GM23338 (cell line): ENCODE measurements at regions not wholly inside any gene's neighbourhood (a gene's known extent, or its start where the extent isn't known, plus 50 kb on each side); places are given as distances from the start of the nearest gene placed in this dataset.

Source experiments
- ATAC-seq: fragments of 200-7000 bp; cut with Tn5 transposase; 3 replicates; pipeline ENCODE4 v1.9.1; 2020
- DNase-seq: peaks from one replicate; pipeline ENCODE4 v3.0.0-alpha.2; 2015; ENCODE audit warnings: low spot score
- H2AFZ ChIP-seq: fragments of 200-600 bp; sonication (generic); 2 replicates; pipeline ENCODE4 v1.8.0; 2016; ENCODE audit warnings: antibody characterized with exemption, mild to moderate bottlenecking, moderate library complexity
- H3F3A ChIP-seq: fragments of 200-600 bp; sonication (generic); replicated peaks from 2 replicates; pipeline ENCODE4 v1.8.0; 2017; ENCODE audit warnings: antibody characterized with exemption, mixed run types, low read depth
- H3K27ac ChIP-seq: fragments of 200-600 bp; sonication (generic); 2 replicates; pipeline ENCODE4 v1.6.1; 2016; ENCODE audit warnings: low read depth
- H3K27me3 ChIP-seq: fragments of 200-600 bp; sonication (generic); 2 replicates; pipeline ENCODE4 v1.8.0; 2016; ENCODE audit warnings: mild to moderate bottlenecking, mixed run types, moderate library complexity; ENCODE audit not compliant: insufficient read depth
- H3K36me3 ChIP-seq: fragments of 200-600 bp; sonication (generic); 2 replicates; pipeline ENCODE4 v1.8.0; 2016; ENCODE audit warnings: mild to moderate bottlenecking; ENCODE audit not compliant: insufficient read depth
- H3K4me1 ChIP-seq: fragments of 200-600 bp; sonication (generic); 2 replicates; pipeline ENCODE4 v1.8.0; 2016; ENCODE audit warnings: mild to moderate bottlenecking, moderate library complexity; ENCODE audit not compliant: insufficient read depth
- H3K4me2 ChIP-seq: fragments of 200-600 bp; sonication (generic); 2 replicates; pipeline ENCODE4 v1.7.1; 2017; ENCODE audit warnings: mixed run types
- H3K4me3 ChIP-seq: fragments of 200-600 bp; sonication (generic); 2 replicates; pipeline ENCODE4 v1.6.1; 2016; ENCODE audit warnings: mixed run types
- H3K79me2 ChIP-seq: fragments of 200-600 bp; sonication (generic); replicated peaks from 2 replicates; pipeline ENCODE4 v1.8.0; 2017; ENCODE audit warnings: mild to moderate bottlenecking; ENCODE audit not compliant: insufficient read depth
- H3K9me2 ChIP-seq: fragments of 200-600 bp; sonication (generic); 2 replicates; pipeline ENCODE4 v1.8.0; 2017; ENCODE audit not compliant: insufficient read depth
- H4K20me1 ChIP-seq: fragments of 200-600 bp; sonication (generic); replicated peaks from 2 replicates; pipeline ENCODE4 v1.8.0; 2017; ENCODE audit warnings: mild to moderate bottlenecking; ENCODE audit not compliant: insufficient read depth
- H3K27ac Mint-ChIP-seq: 2 replicates; pipeline ENCODE4 v1.8.0; 2020; ENCODE audit warnings: inconsistent platforms, mild to moderate bottlenecking, moderate library complexity, mixed read lengths
- H3K27me3 Mint-ChIP-seq: 3 replicates; pipeline ENCODE4 v1.8.0; 2022; ENCODE audit warnings: low read depth, mild to moderate bottlenecking, moderate library complexity, mixed read lengths, inconsistent platforms; ENCODE audit not compliant: insufficient read depth, poor library complexity
- H3K36me3 Mint-ChIP-seq: 3 replicates; pipeline ENCODE4 v1.8.0; 2021; ENCODE audit warnings: low read depth, mild to moderate bottlenecking, inconsistent platforms, moderate library complexity, mixed read lengths
- H3K4me1 Mint-ChIP-seq: 3 replicates; pipeline ENCODE4 v1.8.0; 2020; ENCODE audit warnings: mild to moderate bottlenecking, inconsistent platforms, mixed read lengths
- H3K4me3 Mint-ChIP-seq: 3 replicates; pipeline ENCODE4 v1.8.0; 2021; ENCODE audit warnings: moderate library complexity, mild to moderate bottlenecking, inconsistent platforms, mixed read lengths
- H3K9me3 Mint-ChIP-seq: 3 replicates; pipeline ENCODE4 v1.8.0; 2020; ENCODE audit warnings: moderate library complexity, mild to moderate bottlenecking, inconsistent platforms, mixed read lengths
- CREB1 ChIP-seq: fragments of 250-450 bp; sonication (Bioruptor Pico); IDR thresholded peaks from 2 replicates; pipeline ENCODE4 v1.5.0; 2020; ENCODE audit warnings: low read depth, mild to moderate bottlenecking, moderate library complexity
- CTCF ChIP-seq, 2 experiments: fragments of 200-600 bp in 1 of 2; sonication (generic) in 1 of 2; conservative IDR thresholded peaks; 2 replicates each; pipeline versions ENCODE4 v1.5.1 to v1.6.1; 2016 to 2017; ENCODE audit warnings: antibody characterized with exemption in 2 of 2, low read depth in 2 of 2, mild to moderate bottlenecking in 2 of 2, moderate library complexity in 1 of 2
- ETS1 ChIP-seq: IDR thresholded peaks from 2 replicates; pipeline ENCODE4 v1.6.1; 2016; ENCODE audit warnings: antibody characterized with exemption
- EZH2 ChIP-seq: fragments of 200-600 bp; sonication (generic); IDR thresholded peaks from one replicate; pipeline ENCODE4 v1.8.0; 2017; ENCODE audit warnings: antibody characterized with exemption, mild to moderate bottlenecking, low read depth; ENCODE audit not compliant: unreplicated experiment
- EZH2phosphoT487 ChIP-seq: fragments of 200-600 bp; sonication (generic); IDR thresholded peaks from one replicate; pipeline ENCODE4 v1.8.1; 2018; ENCODE audit warnings: antibody characterized with exemption; ENCODE audit not compliant: unreplicated experiment
- JUNB ChIP-seq: IDR thresholded peaks from one replicate; pipeline ENCODE4 v1.6.1; 2016; ENCODE audit warnings: antibody characterized with exemption; ENCODE audit not compliant: unreplicated experiment
- NANOG ChIP-seq: IDR thresholded peaks from 2 replicates; pipeline ENCODE4 v1.6.1; 2016; ENCODE audit warnings: antibody characterized with exemption, borderline replicate concordance
- POLR2AphosphoS5 ChIP-seq: IDR thresholded peaks from 2 replicates; pipeline ENCODE4 v1.6.1; 2016; ENCODE audit warnings: antibody characterized with exemption, low read depth
- REST ChIP-seq: IDR thresholded peaks from one replicate; pipeline ENCODE4 v1.6.1; 2018; ENCODE audit warnings: antibody characterized with exemption; ENCODE audit not compliant: unreplicated experiment
- STAT1 ChIP-seq: IDR thresholded peaks from one replicate; pipeline ENCODE4 v1.6.1; 2016; ENCODE audit warnings: antibody characterized with exemption; ENCODE audit not compliant: unreplicated experiment
- ZNF114 ChIP-seq: fragments of 250-450 bp; sonication (Bioruptor Pico); IDR thresholded peaks from 2 replicates; pipeline ENCODE4 v1.5.0; 2020; ENCODE audit warnings: mild to moderate bottlenecking, moderate library complexity
- ZNF331 ChIP-seq: fragments of 250-450 bp; sonication (Bioruptor Pico); IDR thresholded peaks from 2 replicates; pipeline ENCODE4 v1.5.0; 2020; ENCODE audit warnings: low read depth, mild to moderate bottlenecking, moderate library complexity
- ZNF462 ChIP-seq: fragments of 250-450 bp; sonication (Bioruptor Pico); IDR thresholded peaks from 2 replicates; pipeline ENCODE4 v1.5.0; 2020; ENCODE audit warnings: mild to moderate bottlenecking, moderate library complexity

- Mint-ChIP-seq H3K9me3 (peaks cover 20% of the 10 kb centered on the region), H3K27ac (no peak overlapping the region), H3K27me3 (no peaks in the 10 kb centered on the region), H3K4me3 (no peak overlapping the region), H3K4me1 (peaks cover 4% of the 10 kb centered on the region), H3K36me3 (0 out of 3 replicates have a peak, but pooled peaks cover 4% of the 10 kb centered on the region)
- Histone ChIP-seq H3K4me3 (no peak overlapping the region), H3F3A (no peaks in the 10 kb centered on the region), H3K9me2 (no peaks in the 10 kb centered on the region), H3K4me1 (no peaks in the 10 kb centered on the region), H3K4me2 (no peak overlapping the region), H2AFZ (no peak overlapping the region), H3K27me3 (no peaks in the 10 kb centered on the region), H4K20me1 (no peaks in the 10 kb centered on the region), H3K27ac (no peak overlapping the region), H3K36me3 (no peaks in the 10 kb centered on the region), H3K79me2 (no peaks in the 10 kb centered on the region)
- DNase-seq (no peak), ATAC-seq (no peak)
- TF ChIP-seq JUNB (no peak), POLR2AphosphoS5 (no peak), STAT1 (no peak), ZNF114 (CRISPR knock-in tag) (no peak), ETS1 (no peak), EZH2phosphoT487 (no peak), CREB1 (CRISPR knock-in tag) (no peak), ZNF462 (CRISPR knock-in tag) (no peak), ZNF331 (CRISPR knock-in tag) (no peak), NANOG (no peak), EZH2 (no peak), REST (no peak), CTCF (conservative IDR thresholded peaks at IDR 0.05; ENCODE audit: low read depth in 2 of 2) (no peak)
Observed at GRCh38 chr5:40440746-40441145, 239.0 kb upstream of the PTGER4 start.
